ENCODE measurements at regions not wholly inside any gene's neighbourhood (a gene's known extent, or its start where the extent isn't known, plus 50 kb on each side); places are given as distances from the start of the nearest gene placed in this dataset.
"Not testable (repeated sequence)": the region's sequence is repeated elsewhere in the genome, so short reads cannot be mapped to it uniquely, and the experiment has no call there.

GRCh38 chr2:57181315-57182038, 865.1 kb upstream of the VRK2 start:
- DNase-seq: peak in 1 of 3 donors; percentile 1

- DNase-seq: no peak
Observed at GRCh38 chr2:57182916-57183315, 863.7 kb upstream of the VRK2 start.

- DNase-seq: no peak
Observed at GRCh38 chr2:57185568-57185967, 861.0 kb upstream of the VRK2 start.

- DNase-seq: no peak
Observed at GRCh38 chr2:57190007-57190406, 856.6 kb upstream of the VRK2 start.

- DNase-seq: no peak
Observed at GRCh38 chr2:57199663-57200062, 846.9 kb upstream of the VRK2 start.

GRCh38 chr2:57204364-57204763, 842.2 kb upstream of the VRK2 start:
- DNase-seq: no peak

- no peak for DNase-seq
Observed at GRCh38 chr2:57205241-57205640, 841.4 kb upstream of the VRK2 start.

GRCh38 chr2:57207191-57207590, 839.4 kb upstream of the VRK2 start:
- DNase-seq: no peak

- DNase-seq: no peak
Observed at GRCh38 chr2:57209799-57210198, 836.8 kb upstream of the VRK2 start.

GRCh38 chr2:57210855-57211254, 835.8 kb upstream of the VRK2 start:
- DNase-seq: no peak

GRCh38 chr2:57217013-57217412, 829.6 kb upstream of the VRK2 start:
- DNase-seq: no peak

GRCh38 chr2:57218206-57218605, 828.4 kb upstream of the VRK2 start:
- DNase-seq: no peak

GRCh38 chr2:57229706-57230105, 816.9 kb upstream of the VRK2 start:
- DNase-seq: not testable (repeated sequence)

GRCh38 chr2:57232341-57232740, 814.3 kb upstream of the VRK2 start:
- DNase-seq: not testable (repeated sequence)

GRCh38 chr2:57251495-57251894, 795.1 kb upstream of the VRK2 start:
- DNase-seq: not testable (repeated sequence)

GRCh38 chr2:57276408-57276807, 770.2 kb upstream of the VRK2 start:
- DNase-seq: not testable (repeated sequence)

- no peak for DNase-seq
Observed at GRCh38 chr2:57278451-57278850, 768.2 kb upstream of the VRK2 start.

GRCh38 chr2:57291209-57291608, 755.4 kb upstream of the VRK2 start:
- DNase-seq: no peak

GRCh38 chr2:57296795-57297517, 749.6 kb upstream of the VRK2 start:
- no peak for DNase-seq

- DNase-seq: no peak
Observed at GRCh38 chr2:57313678-57314077, 732.9 kb upstream of the VRK2 start.

- no peak for DNase-seq
Observed at GRCh38 chr2:57314682-57315081, 731.9 kb upstream of the VRK2 start.

GRCh38 chr2:57330447-57330846, 716.2 kb upstream of the VRK2 start:
- DNase-seq: no peak

GRCh38 chr2:57333221-57333620, 713.4 kb upstream of the VRK2 start:
- peak in 1 of 3 donors; percentile 1 for DNase-seq

- no peak for DNase-seq
Observed at GRCh38 chr2:57343391-57344006, 703.1 kb upstream of the VRK2 start.

All from suppressor macrophage treated with lipopolysaccharide for 1 hour (primary cell).